IMR-90 (cell line): ENCODE measurements at regions not wholly inside any gene's neighbourhood (a gene's known extent, or its start where the extent isn't known, plus 50 kb on each side); places are given as distances from the start of the nearest gene placed in this dataset.

ENCODE experiments used
- ATAC-seq: fragments of 200-7000 bp; cut with Tn5 transposase; 2 replicates; pipeline ENCODE4 v1.9.1; 2020; ENCODE audit warnings: low read depth, mild to moderate bottlenecking, moderate library complexity
- BruUV-seq: library from RNA; stranded (reverse); fragments of 400-500 nt; replicated peaks from 2 replicates; lab custom pipeline; 2021; lab: Mats Ljungman, UMichigan
- CTCF ChIA-PET: fragments of 300-600 bp; formaldehyde crosslinking; extraction: SDS; loops from one replicate; lab custom pipeline; 2021; ENCODE audit warnings: antibody characterized with exemption; lab: Yijun Ruan, JAX
- POLR2A ChIA-PET: fragments of 300-600 bp; sonication (Branson Sonifier 250); formaldehyde crosslinking; loops from one replicate; lab custom pipeline; 2022; ENCODE audit warnings: antibody characterized with exemption; ENCODE audit not compliant: unreplicated experiment; lab: Charles Lee
- DNase-seq: peaks from one replicate; pipeline ENCODE4 v3.0.0; 2013
- H2AFZ ChIP-seq: replicated peaks from 2 replicates; pipeline ENCODE3; 2013; ENCODE audit warnings: low read length, mild to moderate bottlenecking; ENCODE audit not compliant: poor library complexity
- H2AK5ac ChIP-seq: 2 replicates; pipeline ENCODE4 v1.6.1; 2013; ENCODE audit warnings: low read depth, low read length, inconsistent platforms
- H2AK9ac ChIP-seq: replicated peaks from 2 replicates; pipeline ENCODE3; 2013; ENCODE audit warnings: mild to moderate bottlenecking, low read depth, low read length, moderate library complexity; ENCODE audit not compliant: poor library complexity
- H2BK120ac ChIP-seq: 2 replicates; pipeline ENCODE4 v1.6.1; 2013; ENCODE audit warnings: low read depth, low read length, inconsistent platforms
- H2BK15ac ChIP-seq: 3 replicates; pipeline ENCODE4 v1.6.1; 2013; ENCODE audit warnings: low read depth, low read length, inconsistent platforms
- H2BK20ac ChIP-seq: 2 replicates; pipeline ENCODE4 v1.6.1; 2013; ENCODE audit warnings: low read depth, mild to moderate bottlenecking, inconsistent platforms, low read length, moderate library complexity
- H2BK5ac ChIP-seq: 2 replicates; pipeline ENCODE4 v1.6.1; 2013; ENCODE audit warnings: mild to moderate bottlenecking, low read depth, low read length, inconsistent platforms; ENCODE audit not compliant: poor library complexity, severe bottlenecking
- H3K14ac ChIP-seq: replicated peaks from 2 replicates; pipeline ENCODE4 v1.6.1; 2013; ENCODE audit warnings: low read depth, low read length, inconsistent platforms
- H3K18ac ChIP-seq: 2 replicates; pipeline ENCODE4 v1.6.1; 2013; ENCODE audit warnings: low read depth, low read length, control low read depth
- H3K23ac ChIP-seq: 2 replicates; pipeline ENCODE4 v1.6.1; 2013; ENCODE audit warnings: low read depth, low read length, inconsistent platforms
- H3K27ac ChIP-seq: 2 replicates; pipeline ENCODE4 v1.5.1; 2013; ENCODE audit warnings: mild to moderate bottlenecking, control low read depth, low read length; ENCODE audit not compliant: insufficient read depth
- H3K27me3 ChIP-seq: 2 replicates; pipeline ENCODE4 v1.6.1; 2013; ENCODE audit warnings: low read length; ENCODE audit not compliant: control insufficient read depth, insufficient read depth
- H3K36me3 ChIP-seq: 2 replicates; pipeline ENCODE4 v1.6.1; 2013; ENCODE audit warnings: low read length, mixed read lengths; ENCODE audit not compliant: control insufficient read depth, insufficient read depth
- H3K4ac ChIP-seq: 2 replicates; pipeline ENCODE4 v1.6.1; 2013; ENCODE audit warnings: low read depth, low read length, inconsistent platforms
- H3K4me1 ChIP-seq: 2 replicates; pipeline ENCODE4 v1.6.1; 2013; ENCODE audit warnings: low read length, mixed read lengths; ENCODE audit not compliant: control insufficient read depth, insufficient read depth
- H3K4me2 ChIP-seq: 2 replicates; pipeline ENCODE4 v1.6.1; 2013; ENCODE audit warnings: low read depth, mild to moderate bottlenecking, control low read depth, low read length, moderate library complexity
- H3K4me3 ChIP-seq: 2 replicates; pipeline ENCODE4 v1.5.1; 2013; ENCODE audit warnings: low read depth, mild to moderate bottlenecking, control low read depth, low read length, moderate library complexity; ENCODE audit not compliant: insufficient read depth
- H3K56ac ChIP-seq: 2 replicates; pipeline ENCODE4 v1.6.1; 2013; ENCODE audit warnings: low read length, inconsistent platforms; ENCODE audit not compliant: insufficient read depth; ENCODE audit errors: extremely low read depth
- H3K79me1 ChIP-seq, 2 experiments: 2 replicates each; pipeline ENCODE4 v1.6.1; 2013; ENCODE audit warnings: low read length in 2 of 2, inconsistent platforms in 1 of 2, low read depth in 1 of 2
- H3K9ac ChIP-seq: 2 replicates; pipeline ENCODE4 v1.6.1; 2013; ENCODE audit warnings: low read depth, low read length, control low read depth
- H3K9me1 ChIP-seq: 2 replicates; pipeline ENCODE4 v1.6.1; 2013; ENCODE audit warnings: low read length, inconsistent platforms; ENCODE audit not compliant: insufficient read depth
- H3K9me3 ChIP-seq: 2 replicates; pipeline ENCODE4 v1.6.1; 2013; ENCODE audit warnings: low read length; ENCODE audit not compliant: control insufficient read depth, insufficient read depth
- H4K20me1 ChIP-seq: 2 replicates; pipeline ENCODE4 v1.6.1; 2013; ENCODE audit warnings: low read length, inconsistent platforms; ENCODE audit not compliant: insufficient read depth
- H4K5ac ChIP-seq: 2 replicates; pipeline ENCODE4 v1.6.1; 2013; ENCODE audit warnings: mild to moderate bottlenecking, low read depth, low read length, control low read depth
- H4K8ac ChIP-seq, 2 experiments: 2 replicates each; pipeline ENCODE4 v1.6.1; 2013; ENCODE audit warnings: low read depth in 2 of 2, low read length in 2 of 2, control low read depth in 1 of 2, inconsistent platforms in 1 of 2
- H4K91ac ChIP-seq: 2 replicates; pipeline ENCODE4 v1.6.1; 2013; ENCODE audit warnings: low read depth, low read length, inconsistent platforms; ENCODE audit not compliant: insufficient read depth
- MAZ ChIP-seq: IDR thresholded peaks from 2 replicates; pipeline ENCODE4 v1.6.1; 2012; ENCODE audit warnings: low read depth, mild to moderate bottlenecking, low read length, improper control_type of control experiment, moderate library complexity, borderline replicate concordance
- MXI1 ChIP-seq: IDR thresholded peaks from 2 replicates; pipeline ENCODE4 v1.6.1; 2012; ENCODE audit warnings: low read depth, mild to moderate bottlenecking, low read length, moderate library complexity, borderline replicate concordance
- RCOR1 ChIP-seq: IDR thresholded peaks from 2 replicates; pipeline ENCODE4 v1.6.1; 2012; ENCODE audit warnings: mild to moderate bottlenecking, low read length, improper control_type of control experiment; ENCODE audit not compliant: insufficient replicate concordance
- USF2 ChIP-seq: fragments of 150-350 bp; IDR thresholded peaks from 2 replicates; pipeline ENCODE4 v1.6.1; 2017; ENCODE audit warnings: mild to moderate bottlenecking, antibody characterized with exemption, low read length, low read depth
- WGBS, 2 experiments: methylation state at CpG; one replicate each; pipeline versions ENCODE4 v1.1.5 to v1.1.7; 2013; ENCODE audit warnings: missing lambda C conversion rate in 2 of 2; ENCODE audit not compliant: insufficient read length in 1 of 2; ENCODE audit errors: extremely low coverage in 2 of 2; 5-methylcytosine and 5-hydroxymethylcytosine counted together
- dilution Hi-C: fragments of 300-500 bp; cut with HindIII; formaldehyde crosslinking; loops from one replicate; pipeline ENCODE4 v1.14.3; 2018; ENCODE audit warnings: low sequenced_read_pairs; ENCODE audit not compliant: unreplicated experiment
- in situ Hi-C: fragments of 300-500 bp; cut with MboI; formaldehyde crosslinking; loops from 3 replicates; pipeline ENCODE4 v1.14.3; 2019; ENCODE audit warnings: low sequenced_read_pairs, inconsistent platforms, mixed read lengths
- intact Hi-C: fragments of 100-400 bp; cut with micrococcal nuclease; formaldehyde crosslinking; loops from 2 replicates; pipeline ENCODE4 v1.10.0; 2022

GRCh38 chr3:67798412-67798811, 144.0 kb upstream of the SUCLG2 start:
- H3K4me3 ChIP-seq: no peak overlapping the region
- no peak overlapping the region for H3K9ac ChIP-seq
- POLR2A ChIA-PET: no interaction called here
- no peak overlapping the region for H4K5ac ChIP-seq
- no peak overlapping the region for H3K27ac ChIP-seq
- BruUV-seq: no TSS peak
- H2BK20ac ChIP-seq: no peak overlapping the region
- H3K4me1 ChIP-seq: no peaks in the 10 kb centered on the region
- no peak overlapping the region for H2AK5ac ChIP-seq
- WGBS, 2 experiments: no CpG with 5 or more reads among the region's 1 CpG
- H3K36me3 ChIP-seq: no peaks in the 10 kb centered on the region
- ATAC-seq: no peak; the same call in 1 of the 2 replicates
- no peak overlapping the region for H3K18ac ChIP-seq
- H2BK15ac ChIP-seq: no peak overlapping the region
- intact Hi-C loops (no loop called here), dilution Hi-C loops (no loop called here), in situ Hi-C loops (no loop called here)
- H3K56ac ChIP-seq: no peak overlapping the region
- H3K4me2 ChIP-seq: no peak overlapping the region
- no peak overlapping the region for H2AFZ ChIP-seq
- H3K27me3 ChIP-seq: no peaks in the 10 kb centered on the region
- H2BK5ac ChIP-seq: no peak overlapping the region
- no peak overlapping the region for H4K8ac ChIP-seq
- DNase-seq: no peak
- TF ChIP-seq MAZ (no peak), RCOR1 (no peak), USF2 (no peak), MXI1 (no peak)
- H4K20me1 ChIP-seq: no peaks in the 10 kb centered on the region
- H3K23ac ChIP-seq: no peak overlapping the region
- H3K4ac ChIP-seq: no peak overlapping the region
- H3K9me3 ChIP-seq: no peaks in the 10 kb centered on the region
- no peak overlapping the region for H3K14ac ChIP-seq
- no peaks in the 10 kb centered on the region for H3K79me1 ChIP-seq
- H2AK9ac ChIP-seq: no peak overlapping the region
- H2BK120ac ChIP-seq: no peak overlapping the region
- CTCF ChIA-PET: interaction anchor here (0.6 kb wide), 1 partner anchor 8 kb away, joined by 3 read pairs; no protein-coding TSS in a partner anchor
- no peaks in the 10 kb centered on the region for H3K9me1 ChIP-seq
- no peak overlapping the region for H4K91ac ChIP-seq
